ENCODE measurements at regions not wholly inside any gene's neighbourhood (a gene's known extent, or its start where the extent isn't known, plus 50 kb on each side); places are given as distances from the start of the nearest gene placed in this dataset.
"Not testable (repeated sequence)": the region's sequence is repeated elsewhere in the genome, so short reads cannot be mapped to it uniquely, and the experiment has no call there.

GRCh38 chr7:142482891-142483658 is 225.2 kb upstream of the PRSS58 start:
- H3K4me1 ChIP-seq (ENCODE audit: insufficient read depth, low read length): peaks cover 47% of the 10 kb centered on the region
- H3K4me3 ChIP-seq (ENCODE audit: low read length): no peak overlapping the region
- no peaks in the 10 kb centered on the region for H3K9me3 ChIP-seq (ENCODE audit: low read depth, low read length)
- no peaks in the 10 kb centered on the region for H3K27me3 ChIP-seq (ENCODE audit: insufficient read depth, low read length)

GRCh38 chr7:142481548-142481947 is 223.7 kb upstream of the PRSS58 start:
- no peak overlapping the region for H3K4me3 ChIP-seq (ENCODE audit: low read length)
- peaks cover 50% of the 10 kb centered on the region for H3K4me1 ChIP-seq (ENCODE audit: insufficient read depth, low read length)
- no peaks in the 10 kb centered on the region for H3K9me3 ChIP-seq (ENCODE audit: low read depth, low read length)
- H3K27me3 ChIP-seq (ENCODE audit: insufficient read depth, low read length): no peaks in the 10 kb centered on the region

GRCh38 chr7:142478479-142479220 is 220.8 kb upstream of the PRSS58 start:
- no peak overlapping the region for H3K4me3 ChIP-seq (ENCODE audit: low read length)
- H3K27me3 ChIP-seq (ENCODE audit: insufficient read depth, low read length): no peaks in the 10 kb centered on the region
- H3K4me1 ChIP-seq (ENCODE audit: insufficient read depth, low read length): peaks cover 47% of the 10 kb centered on the region
- H3K9me3 ChIP-seq (ENCODE audit: low read depth, low read length): no peaks in the 10 kb centered on the region

DNA sequence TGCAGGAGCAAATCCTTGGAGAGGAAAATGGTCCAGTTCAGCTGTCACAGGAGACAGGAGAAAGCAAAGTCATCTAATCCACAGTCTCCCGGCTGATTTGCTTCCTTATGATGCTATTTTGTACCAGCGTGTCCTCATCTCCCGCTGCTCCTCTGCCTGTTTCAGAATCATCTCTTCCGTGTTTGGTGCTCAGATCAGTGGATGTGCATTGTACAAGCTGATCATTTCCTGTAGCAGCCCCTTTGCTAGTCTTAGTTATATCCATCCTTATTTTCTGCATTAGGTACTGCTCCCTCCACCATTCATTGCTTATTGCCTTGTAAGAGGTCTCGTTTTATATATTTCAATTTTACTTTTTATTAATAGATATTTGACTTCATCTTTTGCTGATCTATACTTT is 219.9 kb upstream of the PRSS58 start:
- H3K27me3 ChIP-seq (ENCODE audit: insufficient read depth, low read length); H3K9me3 ChIP-seq (ENCODE audit: low read depth, low read length); H3K4me3 ChIP-seq (ENCODE audit: low read length): not testable (repeated sequence)
- peaks cover 46% of the 10 kb centered on the region for H3K4me1 ChIP-seq (ENCODE audit: insufficient read depth, low read length)

- Histone ChIP-seq H3K27me3 (ENCODE audit: insufficient read depth, low read length) (no peaks in the 10 kb centered on the region), H3K4me3 (ENCODE audit: low read length) (no peak overlapping the region), H3K9me3 (ENCODE audit: low read depth, low read length) (no peaks in the 10 kb centered on the region), H3K4me1 (ENCODE audit: insufficient read depth, low read length) (peaks cover 46% of the 10 kb centered on the region)
These were observed 219.3 kb upstream of the PRSS58 start for GRCh38 chr7:142477079-142477651.

DNA sequence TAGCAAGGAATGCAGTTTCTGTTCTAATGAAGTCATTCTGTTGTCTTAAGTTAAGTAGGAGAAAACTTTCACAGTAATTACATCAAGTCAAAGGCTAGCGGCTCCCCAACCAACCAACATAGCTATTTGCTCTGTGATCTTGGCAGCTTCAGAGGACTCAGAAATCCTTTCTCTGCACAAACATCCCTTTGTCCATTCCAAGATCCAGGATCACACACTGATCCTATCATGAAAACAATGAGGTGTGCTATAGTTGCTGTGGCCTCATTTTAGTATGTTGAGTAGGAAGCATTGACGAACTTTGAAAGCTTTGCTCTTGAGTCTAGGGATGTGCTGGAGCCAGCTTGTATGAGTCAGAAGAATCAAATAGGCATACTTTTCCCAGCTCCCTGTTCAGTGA is 218.2 kb upstream of the PRSS58 start:
- no peak overlapping the region for H3K4me3 ChIP-seq (ENCODE audit: low read length)
- peaks cover 47% of the 10 kb centered on the region for H3K4me1 ChIP-seq (ENCODE audit: insufficient read depth, low read length)

GRCh38 chr7:142471820-142472219 is 214.0 kb upstream of the PRSS58 start:
- Histone ChIP-seq H3K4me3 (ENCODE audit: low read length) (no peak overlapping the region), H3K4me1 (ENCODE audit: insufficient read depth, low read length) (peaks cover 43% of the 10 kb centered on the region), H3K9me3 (ENCODE audit: low read depth, low read length) (no peaks in the 10 kb centered on the region), H3K27me3 (ENCODE audit: insufficient read depth, low read length) (no peaks in the 10 kb centered on the region)

More for the DNA sequence above, 218.2 kb upstream of the PRSS58 start:
- H3K9me3 ChIP-seq (ENCODE audit: low read depth, low read length): no peaks in the 10 kb centered on the region
- H3K27me3 ChIP-seq (ENCODE audit: insufficient read depth, low read length): no peaks in the 10 kb centered on the region

- Histone ChIP-seq H3K9me3 (ENCODE audit: low read depth, low read length) (no peaks in the 10 kb centered on the region), H3K27me3 (ENCODE audit: insufficient read depth, low read length) (no peaks in the 10 kb centered on the region), H3K4me3 (ENCODE audit: low read length) (no peak overlapping the region), H3K4me1 (ENCODE audit: insufficient read depth, low read length) (peaks cover 40% of the 10 kb centered on the region)
These were observed 212.6 kb upstream of the PRSS58 start for GRCh38 chr7:142470544-142470830.

DNA sequence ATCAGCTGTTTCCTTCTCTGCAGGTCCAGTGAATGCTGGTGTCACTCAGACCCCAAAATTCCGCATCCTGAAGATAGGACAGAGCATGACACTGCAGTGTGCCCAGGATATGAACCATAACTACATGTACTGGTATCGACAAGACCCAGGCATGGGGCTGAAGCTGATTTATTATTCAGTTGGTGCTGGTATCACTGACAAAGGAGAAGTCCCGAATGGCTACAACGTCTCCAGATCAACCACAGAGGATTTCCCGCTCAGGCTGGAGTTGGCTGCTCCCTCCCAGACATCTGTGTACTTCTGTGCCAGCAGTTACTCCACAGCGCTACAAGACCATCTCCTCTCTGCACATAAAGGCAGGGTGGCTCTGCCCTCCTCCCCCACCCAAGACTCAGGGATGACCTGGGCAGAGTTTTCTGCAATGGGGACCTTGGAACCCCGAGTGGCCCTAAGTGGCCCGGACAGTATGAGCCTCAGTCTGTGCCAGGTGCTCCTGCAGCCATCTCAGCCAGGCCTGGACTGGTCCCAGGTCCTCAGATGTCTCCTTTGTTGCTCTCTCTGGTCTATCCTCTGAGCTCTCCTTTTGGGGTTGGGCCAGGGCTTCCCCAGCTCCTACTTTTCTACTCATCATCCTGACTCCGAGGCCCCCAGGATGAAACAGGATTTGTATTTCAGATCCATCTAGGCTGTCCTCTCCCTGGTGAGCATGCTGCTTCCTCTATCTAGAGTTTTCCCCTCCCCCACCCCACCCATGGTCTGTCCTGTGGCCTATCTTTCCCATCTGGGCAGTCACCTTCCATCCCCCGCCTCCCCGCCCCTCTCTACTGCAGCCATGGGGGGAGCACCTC is 212.1 kb upstream of the PRSS58 start:
- no peak overlapping the region for H3K4me3 ChIP-seq (ENCODE audit: low read length)
- H3K27me3 ChIP-seq (ENCODE audit: insufficient read depth, low read length): no peaks in the 10 kb centered on the region
- peaks cover 40% of the 10 kb centered on the region for H3K4me1 ChIP-seq (ENCODE audit: insufficient read depth, low read length)
- H3K9me3 ChIP-seq (ENCODE audit: low read depth, low read length): no peaks in the 10 kb centered on the region

DNA sequence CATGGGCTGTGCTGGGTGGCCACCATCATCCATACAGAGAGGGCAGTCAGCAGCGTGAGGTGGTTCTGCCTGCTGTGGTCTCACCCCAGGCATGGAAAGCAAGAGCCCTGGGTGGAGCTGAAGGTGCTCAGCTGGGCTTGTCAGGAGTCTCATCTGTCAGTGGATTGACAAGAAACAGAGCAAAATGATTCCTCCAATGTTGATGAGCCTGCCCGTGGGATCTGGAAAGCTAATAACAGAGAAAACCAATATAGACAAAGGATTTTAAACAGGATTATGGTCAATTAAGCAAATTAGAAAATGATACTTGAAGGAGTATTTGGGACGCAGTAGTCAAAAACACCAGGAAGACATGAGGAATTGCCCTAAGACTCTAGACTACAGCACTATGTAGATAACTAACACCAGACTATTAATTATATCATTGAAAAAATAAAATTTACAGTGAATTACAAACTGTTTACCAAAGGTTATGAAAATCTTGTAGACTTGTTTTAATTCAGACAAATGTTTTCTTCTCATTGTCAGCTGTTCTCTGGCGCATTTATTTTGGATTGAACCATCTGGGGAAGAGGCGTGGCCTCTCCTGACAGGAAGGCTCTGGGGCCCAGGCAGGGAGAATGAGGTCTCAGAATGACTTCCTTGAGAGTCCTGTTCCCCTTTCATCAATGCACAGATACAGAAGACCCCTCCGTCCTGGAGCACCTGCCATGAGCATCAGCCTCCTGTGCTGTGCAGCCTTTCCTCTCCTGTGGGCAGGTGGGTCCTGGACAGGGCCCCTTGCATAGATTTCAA is 211.2 kb upstream of the PRSS58 start:
- no peaks in the 10 kb centered on the region for H3K9me3 ChIP-seq (ENCODE audit: low read depth, low read length)
- H3K4me3 ChIP-seq (ENCODE audit: low read length): no peak overlapping the region
- peaks cover 36% of the 10 kb centered on the region for H3K4me1 ChIP-seq (ENCODE audit: insufficient read depth, low read length)
- no peaks in the 10 kb centered on the region for H3K27me3 ChIP-seq (ENCODE audit: insufficient read depth, low read length)

- H3K4me3 ChIP-seq (ENCODE audit: low read length); H3K9me3 ChIP-seq (ENCODE audit: low read depth, low read length); H3K27me3 ChIP-seq (ENCODE audit: insufficient read depth, low read length): not testable (repeated sequence)
- peaks cover 35% of the 10 kb centered on the region for H3K4me1 ChIP-seq (ENCODE audit: insufficient read depth, low read length)
These were observed 209.3 kb upstream of the PRSS58 start for GRCh38 chr7:142467056-142467655.

GRCh38 chr7:142463401-142463850 is 205.6 kb upstream of the PRSS58 start:
- no peak overlapping the region for H3K4me3 ChIP-seq (ENCODE audit: low read length)
- no peaks in the 10 kb centered on the region for H3K27me3 ChIP-seq (ENCODE audit: insufficient read depth, low read length)
- peaks cover 14% of the 10 kb centered on the region for H3K4me1 ChIP-seq (ENCODE audit: insufficient read depth, low read length)
- no peaks in the 10 kb centered on the region for H3K9me3 ChIP-seq (ENCODE audit: low read depth, low read length)

GRCh38 chr7:142461437-142461836 is 203.6 kb upstream of the PRSS58 start:
- peaks cover 14% of the 10 kb centered on the region for H3K4me1 ChIP-seq (ENCODE audit: insufficient read depth, low read length)
- no peaks in the 10 kb centered on the region for H3K27me3 ChIP-seq (ENCODE audit: insufficient read depth, low read length)
- H3K4me3 ChIP-seq (ENCODE audit: low read length): no peak overlapping the region
- H3K9me3 ChIP-seq (ENCODE audit: low read depth, low read length): no peaks in the 10 kb centered on the region

Measured in mononuclear cell (primary cell).